ENCODE measurements at regions not wholly inside any gene's neighbourhood (a gene's known extent, or its start where the extent isn't known, plus 50 kb on each side); places are given as distances from the start of the nearest gene placed in this dataset.

GRCh38 chr2:66851449-66851872 lies 416.5 kb downstream of the MEIS1 start:
- DNase-seq: no peak

- no peak for DNase-seq
Observed at GRCh38 chr2:66852953-66853352, 418.0 kb downstream of the MEIS1 start.

GRCh38 chr2:66853585-66853984 lies 418.7 kb downstream of the MEIS1 start:
- no peak for DNase-seq

- no peak for DNase-seq
Observed at GRCh38 chr2:66854298-66854697, 419.4 kb downstream of the MEIS1 start.

- no peak for DNase-seq
Observed at GRCh38 chr2:66862885-66863650, 428.1 kb downstream of the MEIS1 start.

DNA sequence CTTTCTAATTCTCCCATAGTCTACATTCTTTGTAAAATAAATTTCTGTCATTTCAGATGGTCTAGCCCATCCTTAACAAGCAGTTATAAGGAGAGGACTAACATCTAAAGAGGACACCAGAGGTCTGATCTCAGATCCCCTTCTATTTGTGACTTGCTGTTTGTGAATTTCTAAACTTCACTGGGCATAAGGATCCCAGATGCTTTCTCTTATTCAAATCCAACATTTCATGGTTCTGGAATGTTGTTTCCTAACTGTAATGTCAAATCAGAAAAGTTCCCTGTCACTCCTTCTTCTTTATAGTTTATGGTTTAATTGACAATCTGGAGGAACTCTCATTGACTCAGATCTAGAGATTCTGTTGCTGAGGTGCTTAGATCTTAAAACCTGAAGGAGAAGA lies 430.2 kb downstream of the MEIS1 start:
- no peak for DNase-seq

DNA sequence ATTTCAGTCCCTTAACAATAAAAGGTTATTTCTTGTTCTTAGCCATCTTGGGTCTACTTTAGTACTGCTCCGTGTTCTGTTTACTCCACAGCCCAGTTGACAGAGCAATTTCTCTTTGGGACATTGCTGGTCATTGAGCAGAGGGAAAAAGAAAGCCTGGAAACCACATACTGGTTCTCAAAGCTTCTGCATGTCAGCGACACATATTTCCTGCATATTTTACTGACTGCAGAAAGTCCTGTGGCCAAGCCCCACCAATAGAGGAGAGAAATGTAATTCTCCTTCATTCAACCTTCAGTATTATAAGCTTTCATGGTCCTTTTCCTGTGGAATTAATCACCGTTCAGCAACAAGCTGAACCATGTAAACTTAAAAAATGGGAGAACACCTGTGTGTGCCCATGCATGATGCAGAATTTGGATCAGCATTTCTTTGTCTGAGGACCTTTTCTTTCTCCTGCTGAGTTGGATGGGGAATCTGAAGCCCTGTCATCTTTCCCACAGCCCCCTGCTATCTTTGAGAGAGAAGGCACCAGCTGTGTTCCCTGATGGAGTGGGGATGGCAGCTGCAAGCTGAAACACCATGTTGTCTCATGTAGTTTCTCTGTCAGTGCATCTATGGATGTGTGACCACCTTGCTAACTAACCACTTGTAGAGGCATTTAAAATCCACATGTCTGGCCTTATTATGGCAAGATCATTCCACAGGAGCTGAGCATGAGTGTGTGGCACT lies 431.6 kb downstream of the MEIS1 start:
- DNase-seq: no peak

DNA sequence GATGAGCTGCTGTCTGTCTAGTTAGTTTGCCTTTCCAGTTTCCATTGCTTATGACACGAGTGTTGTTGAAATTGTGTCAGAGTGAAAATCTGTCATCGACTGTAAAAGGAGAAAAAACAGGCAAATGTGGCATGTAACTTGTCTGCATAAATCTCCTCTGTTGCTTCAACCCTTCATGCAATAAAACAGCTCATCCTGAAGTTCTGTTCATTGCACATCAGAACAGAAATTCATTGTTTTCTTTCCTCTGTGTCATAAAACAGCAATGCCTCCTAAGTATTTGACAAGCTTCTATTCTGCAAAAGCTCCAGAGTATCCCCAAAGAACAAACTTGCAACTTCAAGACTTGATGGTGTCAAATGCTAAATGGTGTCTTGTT lies 432.1 kb downstream of the MEIS1 start:
- DNase-seq: no peak

DNA sequence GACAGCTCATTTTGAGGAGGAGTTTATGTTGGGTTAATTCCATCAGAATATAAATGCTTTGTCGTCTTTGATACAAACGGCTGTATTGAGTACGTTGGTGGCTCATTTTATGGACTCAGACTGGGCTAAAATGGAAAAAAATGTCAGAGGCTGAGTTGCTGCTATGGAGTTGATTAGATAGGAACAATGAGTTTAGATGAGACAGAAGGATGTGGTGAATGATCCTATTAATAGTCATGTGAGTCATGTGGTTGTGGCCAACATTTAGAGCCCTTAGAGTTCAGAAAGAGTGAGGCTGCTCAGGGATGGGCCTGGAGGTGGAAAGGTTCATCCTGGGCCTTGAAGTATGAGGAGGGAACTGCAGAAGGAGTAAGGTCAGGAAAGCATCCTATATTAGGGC lies 434.2 kb downstream of the MEIS1 start:
- peak; percentile 23 for DNase-seq

DNA sequence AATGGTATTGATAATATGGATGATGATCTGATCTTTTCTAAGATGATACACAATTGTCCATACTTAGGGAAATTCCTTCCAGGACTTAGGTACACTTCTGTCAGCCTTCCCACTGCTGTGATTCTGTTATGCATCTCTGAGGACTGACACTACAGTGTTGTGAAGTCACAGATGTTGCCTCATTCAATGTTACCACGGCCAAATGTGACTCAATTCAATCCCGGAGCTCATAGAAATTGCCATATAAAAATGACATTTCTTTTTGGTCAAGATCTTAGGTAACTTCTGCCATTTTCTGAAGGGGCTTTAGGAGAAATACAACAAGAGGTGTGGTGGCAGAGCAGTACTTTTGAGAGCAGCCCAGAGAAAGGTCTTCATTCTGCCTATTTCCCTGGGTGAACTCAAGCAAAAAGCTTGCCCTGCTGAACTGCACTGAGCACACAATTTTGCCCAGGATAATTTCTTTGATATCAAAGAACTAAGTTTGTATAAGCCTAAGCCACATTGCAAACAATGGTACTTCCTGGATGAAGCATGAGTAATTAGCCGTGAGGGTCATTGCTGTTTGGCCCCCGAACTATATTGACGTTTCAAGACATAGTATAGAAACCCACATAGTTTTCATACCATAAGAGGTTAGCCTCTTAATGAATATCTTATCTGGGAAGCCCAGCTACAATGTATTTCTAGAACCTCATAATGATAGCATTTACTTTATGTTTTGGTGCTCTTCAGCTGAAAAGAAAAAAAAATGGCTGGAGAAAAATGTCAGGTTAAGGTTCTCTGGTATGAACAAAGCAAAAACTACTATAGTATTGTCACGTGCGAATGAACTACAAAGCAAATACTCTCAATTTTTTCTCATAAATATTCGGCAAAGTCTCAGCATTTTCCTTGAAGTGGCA lies 437.4 kb downstream of the MEIS1 start:
- DNase-seq: no peak

DNA sequence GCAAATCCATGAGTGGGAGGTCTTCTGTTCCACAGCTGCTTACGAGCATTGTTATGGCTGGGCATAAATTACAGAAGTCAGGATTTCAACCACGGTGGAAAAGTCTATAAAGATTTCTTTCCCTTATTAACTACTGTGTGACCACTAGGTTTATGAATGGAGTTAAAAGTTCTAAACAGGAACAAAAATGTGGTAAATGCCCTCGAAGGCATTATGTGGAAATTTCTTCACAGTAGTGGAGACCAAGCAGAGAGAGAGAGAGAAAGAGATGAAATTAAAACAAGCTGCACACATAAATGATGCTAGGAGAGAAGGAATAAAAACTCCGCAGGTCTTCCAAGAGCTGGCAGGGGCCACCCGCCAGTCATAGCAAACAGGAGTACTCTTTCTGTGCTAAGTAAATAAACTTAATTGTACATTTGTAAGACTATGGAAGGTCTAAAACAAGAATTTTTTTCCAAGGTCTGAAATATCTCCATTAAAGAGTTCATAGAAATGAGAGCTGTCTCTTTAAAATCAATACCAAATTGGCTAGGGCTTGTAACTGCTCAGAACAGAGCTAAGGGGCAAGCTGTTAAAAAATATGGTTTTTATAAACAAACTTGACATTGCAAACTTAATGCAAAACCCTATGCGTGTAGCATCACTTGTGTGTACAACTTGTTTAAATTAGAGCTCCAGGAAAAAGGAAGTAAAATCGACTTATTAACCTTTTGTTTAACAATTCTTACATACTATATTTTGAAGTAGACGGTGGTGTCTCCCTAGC lies 438.2 kb downstream of the MEIS1 start:
- no peak for DNase-seq

GRCh38 chr2:66874411-66874810 lies 439.5 kb downstream of the MEIS1 start:
- no peak for DNase-seq

GRCh38 chr2:66875941-66876462 lies 441.1 kb downstream of the MEIS1 start:
- no peak for DNase-seq

DNA sequence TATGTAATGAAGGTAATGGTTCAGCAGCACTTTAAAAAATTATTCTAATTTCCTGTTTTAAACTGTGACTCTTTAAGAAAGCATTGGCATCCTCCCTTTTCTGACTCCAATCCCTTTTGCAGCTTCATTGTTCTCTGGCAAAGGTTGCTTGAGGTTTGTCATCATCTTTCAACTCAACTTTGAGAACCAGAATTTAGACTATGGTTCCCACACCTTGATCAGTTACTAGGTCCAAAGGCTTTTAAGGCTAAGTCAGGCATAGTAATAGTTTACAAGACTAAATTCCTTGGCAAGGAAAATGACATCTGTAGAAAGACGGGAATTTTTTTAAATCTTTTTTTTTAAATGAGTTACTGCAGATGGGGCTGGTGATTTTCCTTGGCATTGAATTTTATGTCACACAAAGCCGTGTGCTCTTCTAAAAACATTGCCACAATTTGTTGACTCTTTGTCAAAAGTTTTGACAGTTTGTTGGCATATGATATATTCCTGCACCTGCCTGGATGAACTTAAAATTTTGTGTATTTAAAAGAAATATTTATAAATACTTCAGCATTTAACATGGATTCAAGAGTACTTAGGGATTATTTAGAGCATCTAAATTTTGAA lies 451.0 kb downstream of the MEIS1 start:
- DNase-seq: no peak

DNA sequence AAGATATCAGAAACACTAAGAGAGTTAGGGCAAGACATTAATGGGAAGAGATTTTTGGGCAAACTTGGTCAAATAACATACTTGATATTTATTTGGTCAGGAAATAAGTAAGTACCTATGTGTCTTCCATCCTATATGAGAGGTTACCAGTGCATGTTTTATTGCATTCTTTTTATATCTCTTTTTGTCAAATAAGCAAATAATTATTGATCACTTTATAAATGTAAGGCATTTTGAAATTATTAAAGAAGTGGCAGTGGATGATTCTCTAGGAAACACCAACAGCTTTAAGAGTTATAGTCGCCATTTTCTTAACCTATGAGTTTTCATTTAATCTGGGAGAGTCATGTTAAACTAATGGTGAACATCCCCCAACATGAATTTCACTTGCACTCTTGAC lies 453.3 kb downstream of the MEIS1 start:
- no peak for DNase-seq

- DNase-seq: no peak
Observed at GRCh38 chr2:66888791-66889631, 454.1 kb downstream of the MEIS1 start.

DNA sequence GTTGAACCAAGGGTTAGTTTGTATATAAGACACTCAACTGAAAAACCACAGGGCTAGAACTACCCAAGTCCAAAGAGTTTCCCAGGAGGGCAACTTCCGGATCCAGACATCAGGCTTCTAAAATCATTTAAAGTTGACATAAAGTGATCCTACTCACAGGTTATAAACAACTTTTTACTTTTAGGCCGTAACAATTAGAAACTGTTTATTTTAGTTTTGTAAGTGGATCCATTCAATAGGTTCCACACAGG lies 454.6 kb downstream of the MEIS1 start:
- no peak for DNase-seq

- no peak for DNase-seq
Observed at GRCh38 chr2:66890166-66890742, 455.3 kb downstream of the MEIS1 start.

- DNase-seq: no peak
Observed at GRCh38 chr2:66895206-66895605, 460.3 kb downstream of the MEIS1 start.

GRCh38 chr2:66896131-66896530 lies 461.2 kb downstream of the MEIS1 start:
- no peak for DNase-seq

DNA sequence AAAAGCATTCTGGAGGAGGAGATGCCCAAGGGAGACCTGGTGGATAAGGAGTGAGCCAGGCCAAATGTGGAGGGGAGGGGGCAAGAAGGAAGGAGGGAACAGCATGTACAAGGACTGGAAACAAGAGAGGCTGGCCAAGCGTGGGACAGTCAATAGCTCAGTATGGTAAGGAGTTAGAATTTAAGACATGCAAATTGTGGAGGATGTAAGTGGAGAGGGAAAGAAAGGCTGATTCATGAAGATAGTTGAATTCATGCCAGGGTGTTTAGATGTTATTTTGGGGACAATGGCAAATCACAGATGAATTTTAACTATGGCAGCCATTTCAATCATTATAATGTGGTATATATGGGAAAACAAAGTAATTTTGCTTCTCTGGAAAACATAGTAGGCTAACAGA lies 462.3 kb downstream of the MEIS1 start:
- DNase-seq: no peak
